DMS 273 treated with DMSO at 0.1 percent for 48 hours (cell line): ENCODE measurements at regions not wholly inside any gene's neighbourhood (a gene's known extent, or its start where the extent isn't known, plus 50 kb on each side); places are given as distances from the start of the nearest gene placed in this dataset.
"Not testable (repeated sequence)": the region's sequence is repeated elsewhere in the genome, so short reads cannot be mapped to it uniquely, and the experiment has no call there.

Experiments used
- DNase-seq: peaks from one replicate; lab custom pipeline; 2025; lab: John Stamatoyannopoulos, UW

GRCh38 chr2:48043746-48044145 lies 137.4 kb upstream of the FBXO11 start:
- no peak for DNase-seq

GRCh38 chr2:48045613-48046012 lies 139.3 kb upstream of the FBXO11 start:
- no peak for DNase-seq

- DNase-seq: no peak
Observed at GRCh38 chr2:48048476-48049171, 142.3 kb upstream of the FBXO11 start.

GRCh38 chr2:48049371-48049770 lies 143.1 kb upstream of the FBXO11 start:
- no peak for DNase-seq

GRCh38 chr2:48050711-48051110 lies 144.4 kb upstream of the FBXO11 start:
- no peak for DNase-seq

- no peak for DNase-seq
Observed at GRCh38 chr2:48059975-48060374, 153.7 kb upstream of the FBXO11 start.

GRCh38 chr2:48061656-48062055 lies 155.4 kb upstream of the FBXO11 start:
- not testable (repeated sequence) for DNase-seq

GRCh38 chr2:48065096-48065495 lies 158.8 kb upstream of the FBXO11 start:
- no peak for DNase-seq

GRCh38 chr2:48066000-48066399 lies 159.7 kb upstream of the FBXO11 start:
- DNase-seq: no peak

- no peak for DNase-seq
Observed at GRCh38 chr2:48069769-48070168, 163.5 kb upstream of the FBXO11 start.

- DNase-seq: no peak
Observed at GRCh38 chr2:48070415-48070814, 164.1 kb upstream of the FBXO11 start.

GRCh38 chr2:48072583-48072982 lies 166.3 kb upstream of the FBXO11 start:
- no peak for DNase-seq

- no peak for DNase-seq
Observed at GRCh38 chr2:48075631-48076030, 169.3 kb upstream of the FBXO11 start.

GRCh38 chr2:48080534-48081316 lies 174.4 kb upstream of the FBXO11 start:
- DNase-seq: no peak

- no peak for DNase-seq
Observed at GRCh38 chr2:48081317-48081628, 175.0 kb upstream of the FBXO11 start.

- DNase-seq: no peak
Observed at GRCh38 chr2:48085888-48086287, 179.6 kb upstream of the FBXO11 start.

- no peak for DNase-seq
Observed at GRCh38 chr2:48088994-48089393, 182.7 kb upstream of the FBXO11 start.

GRCh38 chr2:48089644-48090043 lies 183.3 kb upstream of the FBXO11 start:
- no peak for DNase-seq

GRCh38 chr2:48092846-48093803 lies 186.8 kb upstream of the FBXO11 start:
- DNase-seq: no peak

- not testable (repeated sequence) for DNase-seq
Observed at GRCh38 chr2:48096765-48097164, 190.5 kb upstream of the FBXO11 start.

- DNase-seq: no peak
Observed at GRCh38 chr2:48098539-48098938, 192.2 kb upstream of the FBXO11 start.

GRCh38 chr2:48104418-48104817 lies 198.1 kb upstream of the FBXO11 start:
- DNase-seq: no peak

GRCh38 chr2:48105848-48106247 lies 199.6 kb upstream of the FBXO11 start:
- no peak for DNase-seq
